Vagina (tissue), 2 donors: ENCODE measurements at regions not wholly inside any gene's neighbourhood (a gene's known extent, or its start where the extent isn't known, plus 50 kb on each side); places are given as distances from the start of the nearest gene placed in this dataset.
"Not testable (repeated sequence)": the region's sequence is repeated elsewhere in the genome, so short reads cannot be mapped to it uniquely, and the experiment has no call there.

Experiments
- DNase-seq, 2 donors: peaks; one replicate each; pipeline ENCODE4 v3.0.0-alpha.2; 2017; ENCODE audit errors: extremely low spot score in 2 of 2
- H3K27ac ChIP-seq: fragments of 200-600 bp; sonication (generic); one replicate; pipeline ENCODE4 v1.5.1; 2019
- H3K27me3 ChIP-seq: fragments of 200-600 bp; sonication (generic); one replicate; pipeline ENCODE4 v1.5.1; 2019
- H3K36me3 ChIP-seq, 2 donors: fragments of 200-600 bp; sonication (generic); one replicate each; pipeline ENCODE4 v1.5.1; 2017 to 2019
- H3K4me1 ChIP-seq: fragments of 200-600 bp; sonication (generic); one replicate; pipeline ENCODE4 v1.5.1; 2019
- H3K4me3 ChIP-seq, 2 donors: fragments of 200-600 bp; sonication (generic); 1 replicate in 1 of 2; 2 replicates in 1 of 2; pipeline ENCODE4 v1.5.1; 2016 to 2019
- H3K9me3 ChIP-seq: fragments of 200-600 bp; sonication (generic); one replicate; pipeline ENCODE4 v1.5.1; 2019
- CTCF ChIP-seq, 3 experiments: fragments of 450-650 bp in 2 of 3; fragments of 200-600 bp in 1 of 3; sonication (generic) in 1 of 3; IDR thresholded peaks; one replicate each; pipeline ENCODE4 v1.5.1; 2017 to 2019; ENCODE audit warnings: antibody characterized with exemption in 3 of 3, mild to moderate bottlenecking in 2 of 3, moderate library complexity in 2 of 3
- POLR2A ChIP-seq, 2 donors: fragments of 450-650 bp; IDR thresholded peaks; one replicate each; pipeline ENCODE4 v1.6.1; 2017; ENCODE audit warnings: antibody characterized with exemption in 2 of 2, mild to moderate bottlenecking in 2 of 2, moderate library complexity in 2 of 2
- POLR2AphosphoS5 ChIP-seq, 2 donors: sonication (generic); formaldehyde crosslinking; IDR thresholded peaks; one replicate each; pipeline ENCODE4 v1.9.0; 2017; ENCODE audit warnings: antibody characterized with exemption in 2 of 2, mild to moderate bottlenecking in 2 of 2, low read depth in 1 of 2; ENCODE audit not compliant: insufficient read depth in 1 of 2
- intact Hi-C: fragments of 100-400 bp; cut with DNase I; formaldehyde crosslinking; loops from one replicate; pipeline ENCODE4 v1.15.1; 2023

- no peaks in the 10 kb centered on the region for H3K36me3 ChIP-seq
- no peak for TF ChIP-seq POLR2AphosphoS5 (IDR thresholded peaks at IDR 0.05; ENCODE audit: insufficient read depth in 1 of 2, low read depth in 1 of 2)
- TF ChIP-seq CTCF (IDR thresholded peaks at IDR 0.05): no peak
- TF ChIP-seq POLR2A (IDR thresholded peaks at IDR 0.05): no peak
- H3K9me3 ChIP-seq: no peaks in the 10 kb centered on the region
- no peak for DNase-seq
- no peaks in the 10 kb centered on the region for H3K27me3 ChIP-seq
- intact Hi-C loops: no loop called here
- H3K4me3 ChIP-seq: no peak overlapping the region
- no peak overlapping the region for H3K27ac ChIP-seq
- H3K4me1 ChIP-seq: no peaks in the 10 kb centered on the region
These were observed 51.2 kb upstream of the RDX start for GRCh38 chr11:110347660-110348059.

DNA sequence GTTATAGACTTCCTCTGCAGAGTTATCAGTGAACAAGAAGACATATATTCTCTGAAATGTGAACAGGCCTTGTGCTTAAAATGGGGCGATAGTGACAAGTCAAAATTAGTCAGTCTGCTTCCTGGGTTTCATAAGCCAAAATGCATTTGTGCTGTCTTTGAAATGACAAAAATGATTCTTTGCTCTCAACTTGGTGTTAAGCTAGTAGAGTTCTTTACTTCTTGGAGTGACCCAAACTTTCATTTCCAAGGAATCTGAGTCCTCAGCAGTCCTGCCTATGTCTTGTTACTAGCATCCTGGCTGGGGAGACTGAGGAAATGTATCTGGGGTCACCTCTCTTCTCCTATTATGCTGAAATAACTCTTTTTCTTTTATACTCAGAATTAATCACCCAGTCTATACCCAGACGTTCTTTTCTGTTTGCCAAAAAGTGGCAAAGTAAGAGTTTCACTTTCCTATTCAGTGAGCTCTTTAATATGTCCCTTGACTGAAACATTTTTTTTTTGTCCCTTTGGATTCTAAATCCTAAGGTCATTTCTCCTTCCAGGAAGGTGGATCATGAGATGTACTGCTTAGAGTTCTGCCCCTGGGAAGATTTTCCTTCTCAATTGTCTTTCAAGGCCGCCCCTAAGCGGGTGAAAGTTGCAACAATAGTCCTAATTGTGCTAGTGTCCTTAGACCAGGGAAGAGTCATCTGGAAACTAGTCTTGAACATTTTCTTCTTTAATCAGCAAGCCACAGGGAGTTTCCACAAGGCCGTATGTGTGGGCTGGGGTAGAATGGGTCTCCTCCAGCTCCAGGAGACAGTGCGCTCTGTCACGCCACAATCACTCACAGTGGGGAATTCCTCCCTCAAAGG is 53.0 kb upstream of the RDX start:
- Histone ChIP-seq H3K9me3 (no peaks in the 10 kb centered on the region), H3K36me3 (no peaks in the 10 kb centered on the region), H3K27me3 (no peaks in the 10 kb centered on the region), H3K4me3 (no peak overlapping the region), H3K27ac (no peak overlapping the region), H3K4me1 (no peaks in the 10 kb centered on the region)
- no peak for TF ChIP-seq CTCF (IDR thresholded peaks at IDR 0.05)
- TF ChIP-seq POLR2A (IDR thresholded peaks at IDR 0.05): no peak
- no peak for TF ChIP-seq POLR2AphosphoS5 (IDR thresholded peaks at IDR 0.05; ENCODE audit: insufficient read depth in 1 of 2, low read depth in 1 of 2)
- DNase-seq: no peak
- intact Hi-C loops: no loop called here

- H3K27me3 ChIP-seq, H3K9me3 ChIP-seq, H3K4me3 ChIP-seq, DNase-seq, H3K27ac ChIP-seq, intact Hi-C loops, H3K4me1 ChIP-seq, H3K36me3 ChIP-seq: not testable (repeated sequence)
These were observed 53.6 kb upstream of the RDX start for GRCh38 chr11:110349997-110350383.

DNA sequence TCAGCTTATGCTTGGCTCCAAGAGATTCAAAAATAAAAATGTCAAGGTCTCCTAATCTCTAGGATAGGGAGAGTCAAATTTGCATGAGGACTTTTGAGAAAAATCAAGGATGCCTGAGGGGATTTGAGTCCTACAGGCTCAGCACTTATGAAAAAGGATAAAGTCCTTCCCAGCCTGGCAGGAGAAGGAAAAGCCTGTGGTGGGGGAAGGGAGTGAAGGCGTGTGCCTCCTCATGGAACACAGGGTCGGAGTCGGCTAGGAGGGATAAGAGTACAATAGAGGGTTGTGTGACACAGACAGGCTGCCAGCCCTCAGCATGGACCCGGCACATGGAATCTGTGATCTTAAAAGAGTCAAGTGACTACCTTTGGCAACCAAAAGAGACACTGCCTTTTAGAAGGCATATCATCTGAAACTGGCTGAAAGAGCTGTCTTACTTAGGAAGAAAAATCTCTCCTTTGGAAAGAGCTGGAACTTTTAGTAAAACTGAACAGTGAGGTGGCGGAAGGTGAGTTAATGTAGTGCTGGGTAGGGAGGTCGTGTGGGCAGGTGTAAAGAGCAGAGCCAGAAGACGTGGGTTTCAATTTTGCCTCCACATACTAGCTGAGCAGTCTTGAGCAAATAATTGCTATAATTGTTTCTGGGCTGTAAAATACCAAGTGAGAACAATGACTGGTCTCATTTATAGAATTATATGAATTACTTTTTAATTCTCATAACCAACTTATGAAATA is 58.8 kb upstream of the RDX start:
- Histone ChIP-seq H3K36me3 (no peaks in the 10 kb centered on the region), H3K27me3 (no peaks in the 10 kb centered on the region), H3K4me1 (no peaks in the 10 kb centered on the region), H3K9me3 (no peaks in the 10 kb centered on the region), H3K4me3 (no peak overlapping the region), H3K27ac (no peak overlapping the region)
- DNase-seq: no peak
- intact Hi-C loops: no loop called here
- TF ChIP-seq POLR2AphosphoS5 (IDR thresholded peaks at IDR 0.05; ENCODE audit: insufficient read depth in 1 of 2, low read depth in 1 of 2): no peak
- TF ChIP-seq CTCF (IDR thresholded peaks at IDR 0.05): no peak
- no peak for TF ChIP-seq POLR2A (IDR thresholded peaks at IDR 0.05)

DNA sequence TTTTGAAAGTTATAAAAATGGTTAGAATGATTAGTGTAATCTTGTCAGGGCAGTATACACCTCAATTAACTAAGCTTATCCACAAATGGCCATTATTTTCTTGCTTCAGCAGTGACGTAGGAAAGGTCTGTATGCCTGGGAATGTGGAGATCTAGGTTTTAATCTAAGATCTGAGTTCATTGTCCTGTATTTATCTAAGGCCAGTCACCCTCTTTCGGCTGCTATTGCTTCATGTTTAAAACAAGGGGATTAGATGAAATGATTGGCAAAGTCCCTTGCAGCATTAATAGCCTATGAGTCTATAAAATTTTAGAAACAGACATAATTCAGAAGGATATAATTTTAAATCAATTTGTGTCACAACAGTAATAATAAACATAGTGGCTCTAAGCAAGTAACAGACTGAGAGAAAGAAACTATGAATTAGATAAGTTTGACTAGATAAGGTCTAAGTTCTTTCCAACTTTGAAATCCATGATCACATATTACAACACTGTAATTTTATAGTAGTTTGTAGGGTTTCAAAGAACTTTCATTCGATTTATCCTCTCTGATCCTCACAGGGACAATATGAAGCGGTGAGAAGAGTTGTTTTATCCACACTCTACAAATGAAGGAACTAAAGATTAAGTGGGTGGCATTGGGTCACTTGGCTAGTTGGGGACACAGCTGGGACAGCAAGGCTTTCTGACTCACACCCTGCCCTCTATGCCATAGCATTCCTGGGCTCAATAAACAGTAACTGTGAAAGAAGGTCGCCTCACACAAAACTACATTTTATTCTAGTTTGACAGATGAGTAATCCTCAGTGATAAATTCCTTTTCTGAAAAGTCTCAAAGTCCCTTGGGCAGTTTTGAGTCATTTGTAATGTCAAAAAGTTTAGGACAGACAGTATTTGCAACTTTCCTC is 60.6 kb upstream of the RDX start:
- Histone ChIP-seq H3K4me1 (no peaks in the 10 kb centered on the region), H3K36me3 (no peaks in the 10 kb centered on the region), H3K4me3 (no peak overlapping the region), H3K9me3 (no peaks in the 10 kb centered on the region), H3K27me3 (no peaks in the 10 kb centered on the region), H3K27ac (no peak overlapping the region)
- DNase-seq: no peak
- TF ChIP-seq POLR2AphosphoS5 (IDR thresholded peaks at IDR 0.05; ENCODE audit: insufficient read depth in 1 of 2, low read depth in 1 of 2): no peak
- TF ChIP-seq CTCF (IDR thresholded peaks at IDR 0.05): no peak
- TF ChIP-seq POLR2A (IDR thresholded peaks at IDR 0.05): no peak
- intact Hi-C loops: no loop called here
